Panc1 (cell line): ENCODE measurements at regions not wholly inside any gene's neighbourhood (a gene's known extent, or its start where the extent isn't known, plus 50 kb on each side); places are given as distances from the start of the nearest gene placed in this dataset.

Source experiments
- CTCF ChIP-seq: fragments of 450-650 bp; IDR thresholded peaks from 2 replicates; pipeline ENCODE4 v1.5.1; 2017; ENCODE audit warnings: mild to moderate bottlenecking
- SIN3A ChIP-seq: IDR thresholded peaks from 2 replicates; pipeline ENCODE4 v1.6.1; 2012; ENCODE audit warnings: low read depth, mild to moderate bottlenecking, low read length, moderate library complexity, borderline replicate concordance; ENCODE audit not compliant: insufficient read depth

- TF ChIP-seq CTCF (no peak), SIN3A (no peak)
Measured at GRCh38 chr4:178174756-178175155, 732.5 kb upstream of the AGA start.
